ENCODE measurements at regions not wholly inside any gene's neighbourhood (a gene's known extent, or its start where the extent isn't known, plus 50 kb on each side); places are given as distances from the start of the nearest gene placed in this dataset.

- TF ChIP-seq RERE (CRISPR knock-in tag; IDR thresholded peaks at IDR 0.05; ENCODE audit: borderline replicate concordance) (no peak), CREB3L1 (IDR thresholded peaks at IDR 0.05; ENCODE audit: borderline replicate concordance, low read depth) (no peak), ZHX1 (conservative IDR thresholded peaks at IDR 0.05; ENCODE audit: low read length) (no peak), MTA2 (IDR thresholded peaks at IDR 0.05; ENCODE audit: low read depth) (no peak)
Observed at GRCh38 chr3:117586161-117586560, 876.6 kb downstream of the TUSC7 start (continued).

Data from K562 (cell line).